ENCODE measurements at regions not wholly inside any gene's neighbourhood (a gene's known extent, or its start where the extent isn't known, plus 50 kb on each side); places are given as distances from the start of the nearest gene placed in this dataset.

DNA sequence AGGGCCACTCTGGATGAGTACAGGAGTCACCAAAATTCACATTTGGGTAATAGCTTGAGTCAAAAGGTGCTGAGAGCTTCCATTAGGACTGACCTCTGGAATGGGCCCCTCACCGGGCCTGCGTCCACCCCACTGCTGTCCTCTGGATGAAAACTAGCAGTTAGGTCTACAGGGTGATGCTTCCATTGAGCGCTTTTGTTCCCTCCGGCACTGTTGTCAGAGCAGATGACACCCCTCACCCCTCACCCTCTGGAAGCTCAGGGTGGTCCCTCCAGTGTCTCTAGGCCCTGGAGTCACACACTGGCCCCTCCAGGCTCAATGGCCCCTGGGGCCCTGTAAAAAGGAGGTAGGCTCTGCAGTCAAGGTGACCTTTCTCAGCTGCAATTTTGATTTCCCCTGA, 187.8 kb upstream of the GPR12 start:
- TF ChIP-seq, protein P1, sequence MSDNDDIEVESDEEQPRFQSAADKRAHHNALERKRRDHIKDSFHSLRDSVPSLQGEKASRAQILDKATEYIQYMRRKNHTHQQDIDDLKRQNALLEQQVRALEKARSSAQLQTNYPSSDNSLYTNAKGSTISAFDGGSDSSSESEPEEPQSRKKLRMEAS (IDR thresholded peaks at IDR 0.05): no peak
- TF ChIP-seq, protein P2, sequence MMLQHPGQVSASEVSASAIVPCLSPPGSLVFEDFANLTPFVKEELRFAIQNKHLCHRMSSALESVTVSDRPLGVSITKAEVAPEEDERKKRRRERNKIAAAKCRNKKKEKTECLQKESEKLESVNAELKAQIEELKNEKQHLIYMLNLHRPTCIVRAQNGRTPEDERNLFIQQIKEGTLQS (IDR thresholded peaks at IDR 0.05): no peak
- TF ChIP-seq, protein P3, sequence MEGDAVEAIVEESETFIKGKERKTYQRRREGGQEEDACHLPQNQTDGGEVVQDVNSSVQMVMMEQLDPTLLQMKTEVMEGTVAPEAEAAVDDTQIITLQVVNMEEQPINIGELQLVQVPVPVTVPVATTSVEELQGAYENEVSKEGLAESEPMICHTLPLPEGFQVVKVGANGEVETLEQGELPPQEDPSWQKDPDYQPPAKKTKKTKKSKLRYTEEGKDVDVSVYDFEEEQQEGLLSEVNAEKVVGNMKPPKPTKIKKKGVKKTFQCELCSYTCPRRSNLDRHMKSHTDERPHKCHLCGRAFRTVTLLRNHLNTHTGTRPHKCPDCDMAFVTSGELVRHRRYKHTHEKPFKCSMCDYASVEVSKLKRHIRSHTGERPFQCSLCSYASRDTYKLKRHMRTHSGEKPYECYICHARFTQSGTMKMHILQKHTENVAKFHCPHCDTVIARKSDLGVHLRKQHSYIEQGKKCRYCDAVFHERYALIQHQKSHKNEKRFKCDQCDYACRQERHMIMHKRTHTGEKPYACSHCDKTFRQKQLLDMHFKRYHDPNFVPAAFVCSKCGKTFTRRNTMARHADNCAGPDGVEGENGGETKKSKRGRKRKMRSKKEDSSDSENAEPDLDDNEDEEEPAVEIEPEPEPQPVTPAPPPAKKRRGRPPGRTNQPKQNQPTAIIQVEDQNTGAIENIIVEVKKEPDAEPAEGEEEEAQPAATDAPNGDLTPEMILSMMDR (IDR thresholded peaks at IDR 0.05 in 2 of 3, conservative IDR thresholded peaks at IDR 0.05 in 1 of 3; ENCODE audit: borderline replicate concordance in 1 of 3, insufficient read depth in 1 of 3, low read depth in 2 of 3, low read length in 2 of 3): no peak
- TF ChIP-seq EZH2 (IDR thresholded peaks at IDR 0.05) (no peak), ZBTB33 (IDR thresholded peaks at IDR 0.05; ENCODE audit: extremely low read depth, insufficient replicate concordance, low read length) (no peak), CBX3 (IDR thresholded peaks at IDR 0.05; ENCODE audit: low read depth) (no peak), RAD21 (IDR thresholded peaks at IDR 0.05; ENCODE audit: low read depth) (no peak), TCF7L2 (IDR thresholded peaks at IDR 0.05; ENCODE audit: borderline replicate concordance, extremely low read depth, insufficient read depth, insufficient read length) (no peak), POLR2A (IDR thresholded peaks at IDR 0.05; ENCODE audit: borderline replicate concordance, extremely low read depth, insufficient read depth, insufficient read length) (no peak), EZH2phosphoT487 (IDR thresholded peaks at IDR 0.05; ENCODE audit: borderline replicate concordance) (no peak), SRF (IDR thresholded peaks at IDR 0.05; ENCODE audit: low read depth) (no peak), POLR2AphosphoS5 (IDR thresholded peaks at IDR 0.05; ENCODE audit: low read depth, low read length) (no peak)
